Kidney (tissue), 13 donors: ENCODE measurements at regions not wholly inside any gene's neighbourhood (a gene's known extent, or its start where the extent isn't known, plus 50 kb on each side); places are given as distances from the start of the nearest gene placed in this dataset.

Source experiments
- DNase-seq, 5 donors: peaks; one replicate each; pipeline ENCODE4 v3.0.0-alpha.2; 2013 to 2020
- FAIRE-seq: peaks from 2 replicates; lab custom pipeline; 2012; peaks lifted over from hg19 to GRCh38; lab: Jason Lieb, UNC
- H3K27ac ChIP-seq, 2 donors: one replicate each; pipeline ENCODE4 v1.7.0; 2013; ENCODE audit warnings: low read depth in 2 of 2, low read length in 2 of 2, inconsistent platforms in 1 of 2
- H3K27me3 ChIP-seq: one replicate; pipeline ENCODE4 v1.7.1; 2013; ENCODE audit warnings: low read length, inconsistent platforms; ENCODE audit not compliant: control insufficient read depth, insufficient read depth
- H3K36me3 ChIP-seq, 3 donors: one replicate each; pipeline versions ENCODE4 v1.7.0 to v1.7.1; 2013; ENCODE audit warnings: low read length in 3 of 3, control low read depth in 1 of 3, inconsistent platforms in 1 of 3; ENCODE audit not compliant: insufficient read depth in 3 of 3, control insufficient read depth in 2 of 3
- H3K4me1 ChIP-seq, 3 donors: one replicate each; pipeline versions ENCODE4 v1.7.0 to v1.7.1; 2013; ENCODE audit warnings: low read length in 3 of 3, inconsistent platforms in 1 of 3, low read depth in 1 of 3; ENCODE audit not compliant: control insufficient read depth in 2 of 3, insufficient read depth in 2 of 3
- H3K4me3 ChIP-seq, 3 donors: one replicate each; pipeline versions ENCODE4 v1.7.0 to v1.8.1; 2013; ENCODE audit warnings: low read length in 3 of 3, control low read depth in 1 of 3, inconsistent platforms in 1 of 3
- H3K9ac ChIP-seq, 3 donors: one replicate each; pipeline versions ENCODE4 v1.7.0 to v1.7.1; 2013; ENCODE audit warnings: low read length in 3 of 3, control low read depth in 1 of 3, inconsistent platforms in 1 of 3
- H3K9me3 ChIP-seq, 3 donors: one replicate each; pipeline versions ENCODE4 v1.7.0 to v1.7.1; 2013; ENCODE audit warnings: low read length in 3 of 3, control low read depth in 1 of 3, inconsistent platforms in 1 of 3; ENCODE audit not compliant: control insufficient read depth in 2 of 3, insufficient read depth in 1 of 3
- intact Hi-C: fragments of 100-400 bp; cut with DNase I; formaldehyde crosslinking; loops from one replicate; pipeline ENCODE4 v1.11.1; 2022
- TF ChIP-seq, protein P1 (sequence below): IDR thresholded peaks from 3 replicates; pipeline ENCODE4 v1.5.1; 2012; ENCODE audit warnings: mild to moderate bottlenecking, moderate library complexity, borderline replicate concordance; ENCODE audit not compliant: insufficient read depth; ENCODE audit errors: extremely low read depth
- donor health status: control.
- donor health status: control.
- donor health status: control.
- donor health status: control.
- donor health status: control.
- donor health status: DM: yes; HTN: yes; CAD: no.
- donor health status: Normal renal cell carcinoma (clear cell type).

DNA sequence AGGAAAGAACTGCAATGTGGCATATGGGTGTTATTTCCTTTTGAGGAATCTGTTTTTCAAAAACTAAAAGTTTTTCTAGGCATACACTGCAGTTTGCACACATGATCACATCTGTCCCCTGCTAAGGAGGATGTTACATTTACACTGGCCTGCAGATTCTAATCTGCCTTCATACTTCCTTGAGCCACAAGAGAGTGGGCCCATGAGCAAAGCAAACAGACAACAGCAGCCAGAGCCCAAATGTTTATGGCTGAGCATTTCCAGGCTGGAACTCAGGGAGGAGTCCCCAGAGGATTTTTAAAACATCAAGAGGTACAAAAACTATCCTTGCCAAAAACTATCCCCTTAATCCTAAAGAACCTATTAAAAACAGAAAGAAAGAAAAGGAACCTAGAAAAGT lies 117.2 kb upstream of the MTNR1B start:
- H3K4me1 ChIP-seq = peaks cover 0 to 3% (median 0%) of the 10 kb centered on the region in 3 donors
- TF ChIP-seq, protein P1, sequence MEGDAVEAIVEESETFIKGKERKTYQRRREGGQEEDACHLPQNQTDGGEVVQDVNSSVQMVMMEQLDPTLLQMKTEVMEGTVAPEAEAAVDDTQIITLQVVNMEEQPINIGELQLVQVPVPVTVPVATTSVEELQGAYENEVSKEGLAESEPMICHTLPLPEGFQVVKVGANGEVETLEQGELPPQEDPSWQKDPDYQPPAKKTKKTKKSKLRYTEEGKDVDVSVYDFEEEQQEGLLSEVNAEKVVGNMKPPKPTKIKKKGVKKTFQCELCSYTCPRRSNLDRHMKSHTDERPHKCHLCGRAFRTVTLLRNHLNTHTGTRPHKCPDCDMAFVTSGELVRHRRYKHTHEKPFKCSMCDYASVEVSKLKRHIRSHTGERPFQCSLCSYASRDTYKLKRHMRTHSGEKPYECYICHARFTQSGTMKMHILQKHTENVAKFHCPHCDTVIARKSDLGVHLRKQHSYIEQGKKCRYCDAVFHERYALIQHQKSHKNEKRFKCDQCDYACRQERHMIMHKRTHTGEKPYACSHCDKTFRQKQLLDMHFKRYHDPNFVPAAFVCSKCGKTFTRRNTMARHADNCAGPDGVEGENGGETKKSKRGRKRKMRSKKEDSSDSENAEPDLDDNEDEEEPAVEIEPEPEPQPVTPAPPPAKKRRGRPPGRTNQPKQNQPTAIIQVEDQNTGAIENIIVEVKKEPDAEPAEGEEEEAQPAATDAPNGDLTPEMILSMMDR = no peak
- H3K27me3 ChIP-seq = no peaks in the 10 kb centered on the region
- DNase-seq (no peak), FAIRE-seq (no peak)
- no peak overlapping the region for H3K4me3 ChIP-seq
- H3K27ac ChIP-seq = no peak overlapping the region
- H3K9ac ChIP-seq = no peak overlapping the region
- H3K36me3 ChIP-seq = no peaks in the 10 kb centered on the region
- no peaks in the 10 kb centered on the region for H3K9me3 ChIP-seq
- intact Hi-C loops = no loop called here

DNA sequence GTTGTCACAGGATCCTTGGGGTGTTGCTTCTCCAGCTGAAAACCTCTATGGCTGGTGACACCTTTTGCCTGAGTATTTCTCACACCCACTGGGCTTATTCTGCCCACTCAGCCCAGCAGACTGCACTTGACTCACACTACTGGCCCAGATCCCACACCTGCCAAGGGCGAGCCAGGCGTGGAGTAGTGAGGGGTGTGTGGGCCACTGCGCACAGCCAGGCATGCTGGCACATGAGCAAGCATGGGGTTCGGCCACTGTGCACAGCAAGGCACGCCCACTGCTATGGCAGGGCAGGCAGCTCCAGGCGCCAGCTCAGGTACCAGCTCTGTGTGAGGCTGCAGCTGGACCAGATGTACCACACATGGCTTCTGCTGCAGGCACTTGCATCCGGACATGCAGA lies 116.5 kb upstream of the MTNR1B start:
- Histone ChIP-seq H3K9ac (no peak overlapping the region), H3K27me3 (no peaks in the 10 kb centered on the region), H3K9me3 (no peaks in the 10 kb centered on the region), H3K27ac (no peak overlapping the region), H3K4me1 (peaks cover 0 to 3% (median 0%) of the 10 kb centered on the region in 3 donors), H3K36me3 (no peaks in the 10 kb centered on the region), H3K4me3 (no peak overlapping the region)
- FAIRE-seq (no peak), DNase-seq (peak in 1 of 5 donors; percentile 80)
- TF ChIP-seq, protein P1 = no peak
- intact Hi-C loops = no loop called here

DNA sequence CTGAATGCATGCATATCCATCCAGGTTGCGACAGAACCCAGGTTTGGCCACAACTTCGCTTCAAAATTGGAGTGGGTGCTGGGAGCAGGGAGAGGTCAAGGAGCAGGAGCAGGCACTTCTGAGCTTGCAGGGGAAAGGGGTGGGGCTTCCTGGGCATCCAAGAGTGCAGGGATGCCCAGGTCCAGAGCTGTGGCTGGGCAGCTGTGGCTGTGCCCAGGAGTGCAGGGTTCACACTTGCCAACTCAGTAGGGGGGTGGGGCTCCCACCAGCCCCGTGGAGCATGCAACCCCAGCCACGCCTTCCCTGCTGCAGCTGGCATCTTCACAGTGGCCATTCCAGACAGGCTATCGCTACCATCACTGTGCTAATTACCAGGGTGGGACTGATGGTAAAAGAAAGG lies 115.3 kb upstream of the MTNR1B start:
- intact Hi-C loops = no loop called here
- no peak overlapping the region for H3K9ac ChIP-seq
- H3K27me3 ChIP-seq = no peaks in the 10 kb centered on the region
- no peak overlapping the region for H3K4me3 ChIP-seq
- H3K27ac ChIP-seq = no peak overlapping the region
- H3K36me3 ChIP-seq = no peaks in the 10 kb centered on the region
- DNase-seq (peak in 1 of 5 donors; percentile 65), FAIRE-seq (no peak)
- TF ChIP-seq, protein P1 = no peak
- H3K9me3 ChIP-seq = no peaks in the 10 kb centered on the region
- peaks cover 0 to 3% (median 0%) of the 10 kb centered on the region in 3 donors for H3K4me1 ChIP-seq

DNA sequence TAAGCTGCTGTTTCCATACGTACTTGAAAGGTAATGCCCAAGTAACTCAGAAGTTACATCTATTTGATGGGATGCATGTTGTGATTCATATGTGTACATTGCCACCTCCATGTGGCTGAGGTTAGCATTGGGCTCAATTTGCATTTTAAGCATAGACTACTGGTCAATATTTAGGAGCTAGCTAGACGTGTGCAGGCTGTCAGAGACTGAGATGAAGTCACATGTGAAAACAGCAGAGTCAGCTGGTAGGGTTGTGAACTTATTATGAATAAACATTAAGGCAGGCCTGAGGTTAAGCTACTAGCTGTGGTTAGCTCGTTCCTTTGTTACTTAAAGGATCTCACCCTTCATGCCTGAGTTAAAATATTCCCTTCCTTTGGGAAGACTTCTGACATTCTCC lies 114.5 kb upstream of the MTNR1B start:
- TF ChIP-seq, protein P1 = no peak
- no peak overlapping the region for H3K9ac ChIP-seq
- no peak overlapping the region for H3K4me3 ChIP-seq
- no peaks in the 10 kb centered on the region for H3K9me3 ChIP-seq
- no peaks in the 10 kb centered on the region for H3K27me3 ChIP-seq
- no peaks in the 10 kb centered on the region for H3K36me3 ChIP-seq
- DNase-seq (peak in 1 of 5 donors; percentile 17), FAIRE-seq (no peak)
- no peak overlapping the region for H3K27ac ChIP-seq
- intact Hi-C loops = no loop called here
- H3K4me1 ChIP-seq = peaks cover 0 to 3% (median 0%) of the 10 kb centered on the region in 3 donors
